ENCODE measurements at regions not wholly inside any gene's neighbourhood (a gene's known extent, or its start where the extent isn't known, plus 50 kb on each side); places are given as distances from the start of the nearest gene placed in this dataset.
A peak's percentile ranks its signal among the peaks of the same experiment; 100 is the strongest.

DNA sequence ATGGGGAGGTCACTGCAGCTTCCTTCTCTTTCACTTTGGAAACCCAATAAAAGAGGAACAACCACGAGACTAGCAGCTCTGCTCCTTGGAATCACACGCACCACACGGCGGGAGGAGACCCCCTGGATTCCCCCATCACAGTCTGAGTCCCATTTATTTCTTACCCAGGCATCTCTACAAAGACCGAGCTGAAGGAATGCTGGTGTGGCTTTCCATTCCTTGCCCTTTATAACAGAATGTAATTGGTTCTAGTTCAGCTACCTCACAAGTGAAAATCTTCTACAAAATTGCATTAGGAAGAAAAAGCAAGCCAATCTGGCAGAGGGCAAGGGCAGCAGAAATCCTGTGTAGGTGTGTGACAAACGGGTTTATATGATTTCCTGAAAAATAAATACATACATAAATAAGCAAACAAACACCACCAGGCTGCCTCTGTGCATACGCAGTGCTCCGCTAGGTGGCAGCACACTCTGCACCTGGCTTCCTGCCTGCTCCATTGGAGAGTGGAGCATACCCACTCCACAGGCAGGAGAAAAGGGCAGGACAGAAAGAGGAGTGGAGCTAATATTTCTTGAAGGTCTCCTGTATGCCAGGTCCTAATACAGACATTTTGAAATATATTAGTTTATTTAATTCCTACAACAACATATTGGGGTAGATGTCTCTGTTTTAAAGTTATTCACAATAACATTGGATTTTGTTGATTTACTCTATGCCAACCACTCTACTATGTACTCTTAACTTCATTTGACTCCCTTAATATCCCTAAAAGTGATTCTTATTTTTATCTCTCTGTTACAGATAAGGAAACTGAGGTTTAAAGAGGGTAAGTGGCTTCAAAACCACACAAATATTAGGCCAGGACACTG is 673.1 kb downstream of the KCNA4 start:
- H3K27me3 Mint-ChIP-seq: no peaks in the 10 kb centered on the region
- Histone ChIP-seq H3K27ac (ENCODE audit: insufficient read depth, low read length, poor library complexity, severe bottlenecking) (no peak overlapping the region), H3K9me3 (ENCODE audit: control insufficient read depth in 2 of 2, low read length in 2 of 2) (no peaks in the 10 kb centered on the region), H3K36me3 (ENCODE audit: control insufficient read depth, insufficient read depth, low read length) (no peaks in the 10 kb centered on the region), H3K4me3 (ENCODE audit: low read depth, low read length) (no peak overlapping the region), H3K4me1 (ENCODE audit: control insufficient read depth, insufficient read depth, low read length, poor library complexity, severe bottlenecking) (no peaks in the 10 kb centered on the region), H3K27me3 (ENCODE audit: control insufficient read depth, insufficient read depth, low read length) (no peaks in the 10 kb centered on the region)
- peaks cover 0 to 6% (median 2%) of the 10 kb centered on the region in 7 donors for H3K9me3 Mint-ChIP-seq
- H3K4me3 Mint-ChIP-seq: no peak overlapping the region
- no peak overlapping the region for H3K27ac Mint-ChIP-seq
- DNase-seq (peak in 1 of 3 donors; percentile 21), ATAC-seq (ENCODE audit: low read depth in 2 of 2) (no peak)
- no peaks in the 10 kb centered on the region for H3K4me1 Mint-ChIP-seq
- H3K36me3 Mint-ChIP-seq: no peaks in the 10 kb centered on the region

DNA sequence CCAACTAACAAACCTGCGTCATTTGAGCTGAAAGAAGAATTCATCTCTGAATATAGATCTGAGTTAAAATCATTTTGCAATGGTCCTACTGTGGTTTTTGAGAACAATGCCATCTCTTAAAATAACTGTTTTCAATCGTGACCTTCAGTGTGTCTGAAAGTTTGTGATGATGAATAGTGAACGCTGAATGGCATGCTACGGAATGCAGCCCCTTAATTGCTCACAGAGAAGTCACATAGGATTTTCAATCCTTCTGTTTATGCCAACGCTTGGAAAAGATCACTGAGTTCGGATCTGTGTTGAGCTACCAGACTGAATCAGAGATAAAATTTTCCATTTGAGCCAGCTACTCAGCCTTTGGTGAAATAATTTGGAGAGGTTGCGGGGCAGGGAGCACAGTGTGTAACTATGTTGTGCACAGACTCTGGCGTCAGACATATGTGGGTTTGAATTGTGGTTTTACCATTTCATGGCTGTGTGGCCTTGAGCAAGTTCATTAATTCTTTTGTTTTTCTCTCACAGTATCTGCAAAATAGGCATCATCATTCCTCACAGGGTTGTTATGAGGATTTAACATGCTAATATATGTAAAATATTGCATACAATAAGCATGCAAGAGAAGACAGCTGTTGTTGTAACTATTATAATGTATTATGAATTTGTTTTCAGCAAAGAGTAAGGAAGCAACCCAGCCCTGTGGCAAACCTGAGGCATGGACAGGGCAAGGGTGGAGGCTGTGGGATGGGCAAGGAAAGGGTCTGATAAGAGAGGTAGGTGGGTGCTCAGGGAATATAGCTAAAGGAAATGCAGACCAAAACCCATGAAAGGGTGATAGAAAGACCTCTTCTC is 679.9 kb downstream of the KCNA4 start:
- no peaks in the 10 kb centered on the region for H3K4me1 Mint-ChIP-seq
- DNase-seq (no peak), ATAC-seq (ENCODE audit: low read depth in 2 of 2) (no peak)
- no peak overlapping the region for H3K4me3 Mint-ChIP-seq
- Histone ChIP-seq H3K4me3 (ENCODE audit: low read depth, low read length) (no peak overlapping the region), H3K36me3 (ENCODE audit: control insufficient read depth, insufficient read depth, low read length) (no peaks in the 10 kb centered on the region), H3K4me1 (ENCODE audit: control insufficient read depth, insufficient read depth, low read length, poor library complexity, severe bottlenecking) (no peaks in the 10 kb centered on the region), H3K9me3 (ENCODE audit: control insufficient read depth in 2 of 2, low read length in 2 of 2) (no peaks in the 10 kb centered on the region), H3K27me3 (ENCODE audit: control insufficient read depth, insufficient read depth, low read length) (no peaks in the 10 kb centered on the region), H3K27ac (ENCODE audit: insufficient read depth, low read length, poor library complexity, severe bottlenecking) (no peak overlapping the region)
- no peaks in the 10 kb centered on the region for H3K36me3 Mint-ChIP-seq
- H3K9me3 Mint-ChIP-seq: peaks cover 0 to 6% (median 1%) of the 10 kb centered on the region in 7 donors
- no peaks in the 10 kb centered on the region for H3K27me3 Mint-ChIP-seq
- no peak overlapping the region for H3K27ac Mint-ChIP-seq

DNA sequence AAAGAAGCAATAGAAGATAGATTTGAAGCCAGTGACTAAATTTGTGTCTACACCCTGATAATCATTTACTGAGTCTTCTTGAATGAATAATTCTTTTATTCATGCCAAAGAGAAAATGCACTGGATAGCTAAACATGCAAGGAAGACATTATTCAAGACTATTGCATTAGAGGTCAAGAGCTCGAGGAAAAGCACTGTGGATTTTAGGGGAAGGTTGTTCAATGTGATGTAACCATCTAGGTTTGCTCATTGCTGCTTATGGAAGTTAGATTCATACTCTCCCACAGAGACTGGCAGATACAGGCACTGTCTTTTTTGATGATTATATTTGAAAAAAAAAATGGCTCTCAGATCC is 682.1 kb downstream of the KCNA4 start:
- Histone ChIP-seq H3K27ac (ENCODE audit: insufficient read depth, low read length, poor library complexity, severe bottlenecking) (no peak overlapping the region), H3K9me3 (ENCODE audit: control insufficient read depth in 2 of 2, low read length in 2 of 2) (no peaks in the 10 kb centered on the region), H3K36me3 (ENCODE audit: control insufficient read depth, insufficient read depth, low read length) (no peaks in the 10 kb centered on the region), H3K4me3 (ENCODE audit: low read depth, low read length) (no peak overlapping the region), H3K27me3 (ENCODE audit: control insufficient read depth, insufficient read depth, low read length) (no peaks in the 10 kb centered on the region), H3K4me1 (ENCODE audit: control insufficient read depth, insufficient read depth, low read length, poor library complexity, severe bottlenecking) (no peaks in the 10 kb centered on the region)
- no peak for ATAC-seq (ENCODE audit: low read depth in 2 of 2)
- peaks cover 0 to 9% (median 6%) of the 10 kb centered on the region in 7 donors for H3K9me3 Mint-ChIP-seq
- H3K36me3 Mint-ChIP-seq: no peaks in the 10 kb centered on the region
- H3K27ac Mint-ChIP-seq: no peak overlapping the region
- H3K4me1 Mint-ChIP-seq: no peaks in the 10 kb centered on the region
- DNase-seq: no peak
- no peaks in the 10 kb centered on the region for H3K27me3 Mint-ChIP-seq
- no peak overlapping the region for H3K4me3 Mint-ChIP-seq

DNA sequence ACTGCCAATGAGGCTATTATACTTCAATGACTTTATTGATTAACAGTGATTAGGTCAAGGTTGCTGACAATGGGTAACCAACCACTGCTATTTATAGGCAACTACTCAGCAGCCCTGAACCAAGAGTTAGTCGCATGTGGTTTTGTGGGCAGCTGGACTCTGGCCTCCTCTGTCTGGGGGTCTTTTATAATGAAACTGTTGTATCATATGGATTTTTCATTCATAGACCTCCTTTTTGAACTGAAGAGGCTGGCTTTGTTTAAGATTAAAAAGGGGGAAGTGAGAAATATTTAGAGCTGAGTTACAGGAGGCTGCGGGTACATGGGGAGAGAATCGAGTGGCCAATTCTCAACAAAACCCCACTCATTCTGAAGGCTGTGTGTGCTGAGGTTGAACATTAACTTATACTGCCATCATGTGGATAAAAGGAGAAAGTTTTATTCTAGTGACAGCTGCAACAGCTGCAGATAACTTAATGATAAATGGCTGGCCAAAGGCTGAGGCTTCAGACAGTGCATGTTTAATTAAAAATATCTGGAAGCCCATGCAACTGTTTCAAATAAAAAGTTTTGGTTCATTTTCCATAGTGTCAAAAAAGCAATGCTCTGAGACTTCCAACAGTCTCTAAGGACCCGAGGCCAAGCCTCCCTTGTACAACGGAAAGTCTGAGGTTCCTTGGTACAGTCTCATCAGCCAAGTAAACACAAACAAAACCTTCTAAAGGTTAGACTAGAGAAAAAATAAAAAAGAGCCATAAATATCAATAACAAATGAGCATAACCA is 682.6 kb downstream of the KCNA4 start:
- Histone ChIP-seq H3K9me3 (ENCODE audit: control insufficient read depth in 2 of 2, low read length in 2 of 2) (no peaks in the 10 kb centered on the region), H3K27me3 (ENCODE audit: control insufficient read depth, insufficient read depth, low read length) (no peaks in the 10 kb centered on the region), H3K4me1 (ENCODE audit: control insufficient read depth, insufficient read depth, low read length, poor library complexity, severe bottlenecking) (no peaks in the 10 kb centered on the region), H3K4me3 (ENCODE audit: low read depth, low read length) (no peak overlapping the region), H3K36me3 (ENCODE audit: control insufficient read depth, insufficient read depth, low read length) (no peaks in the 10 kb centered on the region), H3K27ac (ENCODE audit: insufficient read depth, low read length, poor library complexity, severe bottlenecking) (no peak overlapping the region)
- H3K27ac Mint-ChIP-seq: no peak overlapping the region
- peaks cover 0 to 9% (median 3%) of the 10 kb centered on the region in 7 donors for H3K9me3 Mint-ChIP-seq
- ATAC-seq (ENCODE audit: low read depth in 2 of 2) (no peak), DNase-seq (no peak)
- H3K36me3 Mint-ChIP-seq: no peaks in the 10 kb centered on the region
- no peaks in the 10 kb centered on the region for H3K27me3 Mint-ChIP-seq
- H3K4me1 Mint-ChIP-seq: no peaks in the 10 kb centered on the region
- H3K4me3 Mint-ChIP-seq: no peak overlapping the region

DNA sequence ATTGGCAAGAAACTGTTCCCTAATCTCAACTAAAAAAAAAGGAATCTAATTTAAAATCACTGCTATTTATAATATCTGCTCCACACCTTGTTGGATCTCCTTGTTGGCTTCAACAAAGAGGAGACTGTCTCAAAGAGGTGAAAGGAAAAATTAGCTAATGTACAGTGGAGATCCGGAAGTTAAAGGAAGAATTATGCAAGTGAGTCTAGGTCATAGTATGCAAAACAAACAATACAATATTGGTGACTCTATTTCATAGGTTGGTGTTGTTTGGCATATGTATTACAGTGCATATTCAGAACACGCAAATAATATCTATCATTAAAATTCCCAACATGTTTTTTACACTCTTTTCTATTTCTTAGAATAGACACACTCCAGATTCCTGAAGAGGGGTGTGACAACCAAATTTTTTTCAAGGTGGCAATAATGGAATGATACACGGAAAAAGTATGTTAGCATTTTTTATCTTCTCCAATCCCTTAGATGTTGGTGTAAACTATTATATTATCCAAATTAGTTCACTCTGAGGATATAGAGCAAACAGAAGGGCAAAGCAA is 685.3 kb downstream of the KCNA4 start:
- no peaks in the 10 kb centered on the region for H3K36me3 Mint-ChIP-seq
- no peaks in the 10 kb centered on the region for H3K9me3 ChIP-seq (ENCODE audit: control insufficient read depth in 2 of 2, low read length in 2 of 2)
- ATAC-seq (ENCODE audit: low read depth in 2 of 2) (no peak), DNase-seq (no peak)
- no peak overlapping the region for H3K27ac Mint-ChIP-seq
- no peaks in the 10 kb centered on the region for H3K4me1 Mint-ChIP-seq
- no peaks in the 10 kb centered on the region for H3K36me3 ChIP-seq (ENCODE audit: control insufficient read depth, insufficient read depth, low read length)
- H3K9me3 Mint-ChIP-seq: peaks cover 0 to 9% (median 3%) of the 10 kb centered on the region in 7 donors
- no peak overlapping the region for H3K27ac ChIP-seq (ENCODE audit: insufficient read depth, low read length, poor library complexity, severe bottlenecking)
- no peak overlapping the region for H3K4me3 ChIP-seq (ENCODE audit: low read depth, low read length)
- no peaks in the 10 kb centered on the region for H3K27me3 Mint-ChIP-seq
- no peaks in the 10 kb centered on the region for H3K4me1 ChIP-seq (ENCODE audit: control insufficient read depth, insufficient read depth, low read length, poor library complexity, severe bottlenecking)
- no peak overlapping the region for H3K4me3 Mint-ChIP-seq
- no peaks in the 10 kb centered on the region for H3K27me3 ChIP-seq (ENCODE audit: control insufficient read depth, insufficient read depth, low read length)

DNA sequence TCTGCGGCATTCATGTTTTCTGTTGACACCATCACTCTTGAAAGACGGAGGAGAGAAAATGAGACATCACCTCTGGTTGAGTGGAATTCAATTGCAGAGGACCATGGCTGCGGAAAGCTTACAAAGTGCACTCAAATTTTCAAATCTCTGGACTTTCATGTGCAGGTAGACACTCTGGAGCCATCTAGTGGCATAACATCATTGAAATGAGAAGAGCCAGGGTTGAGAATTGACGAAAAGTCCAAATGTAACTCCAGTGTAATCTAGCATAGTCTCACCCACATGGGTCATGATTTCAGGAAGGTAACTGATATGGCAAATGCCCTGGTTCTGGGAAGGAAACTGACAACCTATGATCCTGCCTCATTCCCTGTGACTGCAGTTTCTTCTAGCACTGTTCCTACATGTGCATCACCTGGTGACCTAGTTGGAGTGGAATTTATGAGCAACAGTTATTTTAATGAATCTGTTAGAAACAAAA is 687.8 kb downstream of the KCNA4 start:
- Mint-ChIP-seq H3K9me3 (peaks cover 0 to 10% (median 3%) of the 10 kb centered on the region in 7 donors), H3K27me3 (no peaks in the 10 kb centered on the region), H3K27ac (no peak overlapping the region), H3K4me1 (no peaks in the 10 kb centered on the region), H3K4me3 (no peak overlapping the region), H3K36me3 (no peaks in the 10 kb centered on the region)
- DNase-seq (no peak), ATAC-seq (ENCODE audit: low read depth in 2 of 2) (no peak)
- no peaks in the 10 kb centered on the region for H3K4me1 ChIP-seq (ENCODE audit: control insufficient read depth, insufficient read depth, low read length, poor library complexity, severe bottlenecking)
- peaks cover 0 to 1% of the 10 kb centered on the region in 2 experiments for H3K9me3 ChIP-seq (ENCODE audit: control insufficient read depth in 2 of 2, low read length in 2 of 2)
- no peaks in the 10 kb centered on the region for H3K27me3 ChIP-seq (ENCODE audit: control insufficient read depth, insufficient read depth, low read length)
- H3K27ac ChIP-seq (ENCODE audit: insufficient read depth, low read length, poor library complexity, severe bottlenecking): no peak overlapping the region
- H3K4me3 ChIP-seq (ENCODE audit: low read depth, low read length): no peak overlapping the region
- no peaks in the 10 kb centered on the region for H3K36me3 ChIP-seq (ENCODE audit: control insufficient read depth, insufficient read depth, low read length)

DNA sequence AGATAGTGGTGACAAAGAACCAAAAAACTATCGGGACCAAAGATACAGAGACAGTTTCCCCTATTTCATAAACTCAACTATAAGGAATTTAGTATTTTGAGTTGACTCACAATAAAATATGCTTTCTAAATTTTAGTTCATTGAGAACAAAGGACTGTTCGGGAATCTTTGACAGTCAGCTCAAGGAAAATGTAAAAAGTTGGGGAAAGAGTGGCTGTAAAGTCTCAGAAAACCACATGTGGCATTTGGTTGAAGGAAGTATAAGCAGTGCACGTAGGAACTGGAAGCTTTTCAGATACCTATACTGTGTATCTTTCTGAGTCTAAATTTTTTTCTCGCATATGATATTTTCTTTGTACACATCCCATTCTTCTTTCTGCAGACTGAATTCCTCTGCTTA is 688.9 kb downstream of the KCNA4 start:
- no peaks in the 10 kb centered on the region for H3K36me3 Mint-ChIP-seq

More for the DNA sequence above, 688.9 kb downstream of the KCNA4 start:
- no peak for ATAC-seq (ENCODE audit: low read depth in 2 of 2)
- no peak overlapping the region for H3K4me3 Mint-ChIP-seq
- no peaks in the 10 kb centered on the region for H3K4me1 Mint-ChIP-seq
- H3K36me3 ChIP-seq (ENCODE audit: control insufficient read depth, insufficient read depth, low read length): no peaks in the 10 kb centered on the region
- no peak overlapping the region for H3K27ac ChIP-seq (ENCODE audit: insufficient read depth, low read length, poor library complexity, severe bottlenecking)
- peaks cover 0 to 1% of the 10 kb centered on the region in 2 experiments for H3K9me3 ChIP-seq (ENCODE audit: control insufficient read depth in 2 of 2, low read length in 2 of 2)
- peaks cover 0 to 16% (median 5%) of the 10 kb centered on the region in 7 donors for H3K9me3 Mint-ChIP-seq
- H3K27me3 Mint-ChIP-seq: no peaks in the 10 kb centered on the region
- no peaks in the 10 kb centered on the region for H3K4me1 ChIP-seq (ENCODE audit: control insufficient read depth, insufficient read depth, low read length, poor library complexity, severe bottlenecking)
- no peak overlapping the region for H3K4me3 ChIP-seq (ENCODE audit: low read depth, low read length)
- no peak overlapping the region for H3K27ac Mint-ChIP-seq
- DNase-seq: no peak
- no peaks in the 10 kb centered on the region for H3K27me3 ChIP-seq (ENCODE audit: control insufficient read depth, insufficient read depth, low read length)
